HEK293T (cell line): ENCODE measurements at regions not wholly inside any gene's neighbourhood (a gene's known extent, or its start where the extent isn't known, plus 50 kb on each side); places are given as distances from the start of the nearest gene placed in this dataset.
A peak's percentile ranks its signal among the peaks of the same experiment; 100 is the strongest.

ENCODE experiments used
- CTCF ChIA-PET: fragments of 350-600 bp; formaldehyde crosslinking; extraction: SDS; loops from one replicate; lab custom pipeline; 2021; ENCODE audit warnings: antibody characterized with exemption, inconsistent platforms; lab: Yijun Ruan, JAX
- POLR2A ChIA-PET: fragments of 350-600 bp; formaldehyde crosslinking; extraction: SDS; loops from one replicate; lab custom pipeline; 2020; ENCODE audit warnings: antibody characterized with exemption, inconsistent platforms; lab: Yijun Ruan, JAX
- DNase-seq: peaks from one replicate; pipeline ENCODE4 v3.0.0; 2012; ENCODE audit warnings: mixed read lengths; ENCODE audit errors: extremely low spot score
- ARNT ChIP-seq: fragments of 450-650 bp; IDR thresholded peaks from 2 replicates; pipeline ENCODE4 v1.6.1; 2017; ENCODE audit warnings: mild to moderate bottlenecking
- BHLHE40 ChIP-seq: fragments of 450-650 bp; IDR thresholded peaks from 2 replicates; pipeline ENCODE4 v1.6.1; 2016; ENCODE audit warnings: mild to moderate bottlenecking, moderate library complexity, borderline replicate concordance
- CTBP1 ChIP-seq: fragments of 450-650 bp; IDR thresholded peaks from 2 replicates; pipeline ENCODE4 v1.6.1; 2016; ENCODE audit warnings: borderline replicate concordance
- ELF4 ChIP-seq: fragments of 450-650 bp; IDR thresholded peaks from 2 replicates; pipeline ENCODE4 v1.6.1; 2017; ENCODE audit warnings: antibody characterized with exemption
- FOXA1 ChIP-seq: fragments of 450-650 bp; IDR thresholded peaks from 2 replicates; pipeline ENCODE4 v1.6.1; 2016; ENCODE audit warnings: mild to moderate bottlenecking
- FOXK2 ChIP-seq: fragments of 450-650 bp; IDR thresholded peaks from 2 replicates; pipeline ENCODE4 v1.6.1; 2016; ENCODE audit warnings: mild to moderate bottlenecking
- FOXM1 ChIP-seq: fragments of 450-650 bp; IDR thresholded peaks from 2 replicates; pipeline ENCODE4 v1.6.1; 2017; ENCODE audit warnings: mild to moderate bottlenecking, borderline replicate concordance
- HDGF ChIP-seq: fragments of 450-650 bp; IDR thresholded peaks from 2 replicates; pipeline ENCODE4 v1.6.1; 2017; ENCODE audit warnings: antibody characterized with exemption, borderline replicate concordance
- L3MBTL2 ChIP-seq: fragments of 450-650 bp; conservative IDR thresholded peaks from 2 replicates; pipeline ENCODE4 v1.6.1; 2016; ENCODE audit warnings: mild to moderate bottlenecking
- LEF1 ChIP-seq: fragments of 450-650 bp; IDR thresholded peaks from 2 replicates; pipeline ENCODE4 v1.6.1; 2017; ENCODE audit warnings: mild to moderate bottlenecking, borderline replicate concordance
- NFRKB ChIP-seq: fragments of 450-650 bp; IDR thresholded peaks from 2 replicates; pipeline ENCODE4 v1.6.1; 2016; ENCODE audit warnings: mild to moderate bottlenecking, moderate library complexity
- SP1 ChIP-seq: fragments of 450-650 bp; IDR thresholded peaks from 2 replicates; pipeline ENCODE4 v1.6.1; 2017
- SUZ12 ChIP-seq: fragments of 450-650 bp; IDR thresholded peaks from 2 replicates; pipeline ENCODE4 v1.6.1; 2016; ENCODE audit warnings: mild to moderate bottlenecking
- TARDBP ChIP-seq: fragments of 450-650 bp; IDR thresholded peaks from 2 replicates; pipeline ENCODE4 v1.6.1; 2016
- ZNF384 ChIP-seq: fragments of 450-650 bp; IDR thresholded peaks from 2 replicates; pipeline ENCODE4 v1.6.1; 2016
- TF ChIP-seq, protein P1 (sequence below): fragments of 450-650 bp; IDR thresholded peaks from 2 replicates; pipeline ENCODE4 v1.6.1; 2016

- POLR2A ChIA-PET: no interaction called here
- CTCF ChIA-PET: no interaction called here
- DNase-seq: no peak
- TF ChIP-seq L3MBTL2 (no peak), ZNF384 (no peak), HDGF (no peak), FOXA1 (no peak), FOXM1 (no peak), LEF1 (no peak), TARDBP (no peak), ELF4 (no peak), CTBP1 (no peak), ARNT (no peak), BHLHE40 (no peak), SUZ12 (no peak)
- TF ChIP-seq, protein P1, sequence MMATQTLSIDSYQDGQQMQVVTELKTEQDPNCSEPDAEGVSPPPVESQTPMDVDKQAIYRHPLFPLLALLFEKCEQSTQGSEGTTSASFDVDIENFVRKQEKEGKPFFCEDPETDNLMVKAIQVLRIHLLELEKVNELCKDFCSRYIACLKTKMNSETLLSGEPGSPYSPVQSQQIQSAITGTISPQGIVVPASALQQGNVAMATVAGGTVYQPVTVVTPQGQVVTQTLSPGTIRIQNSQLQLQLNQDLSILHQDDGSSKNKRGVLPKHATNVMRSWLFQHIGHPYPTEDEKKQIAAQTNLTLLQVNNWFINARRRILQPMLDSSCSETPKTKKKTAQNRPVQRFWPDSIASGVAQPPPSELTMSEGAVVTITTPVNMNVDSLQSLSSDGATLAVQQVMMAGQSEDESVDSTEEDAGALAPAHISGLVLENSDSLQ: no peak
These were observed 478.5 kb upstream of the SLITRK1 start for GRCh38 chr13:84360822-84361221.

GRCh38 chr13:84358601-84359000 lies 476.3 kb upstream of the SLITRK1 start:
- no peak for DNase-seq
- TF ChIP-seq CTBP1: no peak
- no peak for TF ChIP-seq L3MBTL2
- TF ChIP-seq TARDBP: no peak
- TF ChIP-seq HDGF: no peak
- no peak for TF ChIP-seq LEF1
- TF ChIP-seq FOXM1: no peak
- TF ChIP-seq ARNT: no peak
- TF ChIP-seq NFRKB: no peak
- TF ChIP-seq SUZ12: no peak
- TF ChIP-seq, protein P1: no peak
- TF ChIP-seq SP1: no peak
- TF ChIP-seq ELF4: no peak
- TF ChIP-seq ZNF384: no peak
- no peak for TF ChIP-seq FOXA1
- no peak for TF ChIP-seq BHLHE40
- TF ChIP-seq FOXK2: no peak
- POLR2A ChIA-PET: no interaction called here
- CTCF ChIA-PET: no interaction called here

- no peak for TF ChIP-seq TARDBP
- no peak for TF ChIP-seq NFRKB
- no peak for TF ChIP-seq FOXA1
- ChIA-PET POLR2A (no interaction called here), CTCF (no interaction called here)
- no peak for DNase-seq
These were observed 470.7 kb upstream of the SLITRK1 start for GRCh38 chr13:84352946-84353345.

DNA sequence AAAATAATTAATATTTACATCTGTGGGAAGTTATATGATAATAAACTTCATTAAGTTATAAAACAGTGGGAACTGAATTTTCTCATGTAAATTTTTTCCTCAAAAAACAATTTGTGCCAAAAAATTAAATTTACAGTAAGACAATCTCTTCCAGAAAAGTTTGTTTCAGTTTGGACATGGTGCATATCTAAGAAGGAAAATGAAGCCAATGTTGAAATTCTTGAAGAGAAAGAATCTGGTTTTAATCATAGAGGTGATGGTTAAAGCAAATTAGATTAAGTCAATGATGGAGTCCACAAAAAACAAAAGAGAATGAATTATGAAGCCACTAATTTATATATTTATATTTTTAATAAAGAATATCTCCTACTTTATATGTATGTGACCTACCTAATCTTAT lies 457.2 kb upstream of the SLITRK1 start:
- ChIA-PET POLR2A (no interaction called here), CTCF (no interaction called here)
- no peak for DNase-seq
- TF ChIP-seq ZNF384 (no peak), CTBP1 (no peak), SP1 (no peak), TARDBP (no peak), FOXA1 (no peak), FOXM1 (no peak), ARNT (no peak), L3MBTL2 (no peak), FOXK2 (no peak), ELF4 (no peak), SUZ12 (no peak), BHLHE40 (no peak)

DNA sequence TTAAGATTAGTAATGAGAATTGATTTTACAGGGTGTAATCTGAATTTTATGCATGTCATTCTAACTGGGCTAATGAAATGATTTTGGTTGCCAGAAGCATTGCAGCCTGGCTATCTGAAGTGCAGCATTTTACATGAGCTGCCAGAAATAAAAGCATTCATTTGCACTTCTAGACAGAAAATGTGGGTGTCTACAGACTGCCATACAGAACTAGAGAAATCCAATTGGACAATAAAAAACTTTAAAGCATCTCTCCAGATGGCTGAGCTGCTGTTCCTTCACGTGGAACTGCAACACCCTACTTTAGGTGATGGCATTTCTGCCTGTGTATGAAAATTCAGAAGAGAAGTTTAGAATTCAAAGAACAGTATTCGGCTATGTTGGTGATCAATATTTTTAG lies 450.1 kb upstream of the SLITRK1 start:
- TF ChIP-seq ZNF384 (no peak), ARNT (no peak), L3MBTL2 (no peak), CTBP1 (no peak), ELF4 (no peak), LEF1 (no peak), SP1 (no peak), FOXM1 (no peak), FOXK2 (no peak), SUZ12 (no peak), HDGF (no peak), TARDBP (no peak), BHLHE40 (no peak), NFRKB (no peak), FOXA1 (no peak)
- TF ChIP-seq, protein P1: no peak

GRCh38 chr13:84315527-84315926 lies 433.3 kb upstream of the SLITRK1 start:
- no peak for TF ChIP-seq HDGF
- TF ChIP-seq, protein P1: peak; percentile 54
- ChIA-PET POLR2A (no interaction called here), CTCF (no interaction called here)
- no peak for DNase-seq

More for the DNA sequence above, 450.1 kb upstream of the SLITRK1 start:
- DNase-seq: no peak
- ChIA-PET CTCF (no interaction called here), POLR2A (no interaction called here)

DNA sequence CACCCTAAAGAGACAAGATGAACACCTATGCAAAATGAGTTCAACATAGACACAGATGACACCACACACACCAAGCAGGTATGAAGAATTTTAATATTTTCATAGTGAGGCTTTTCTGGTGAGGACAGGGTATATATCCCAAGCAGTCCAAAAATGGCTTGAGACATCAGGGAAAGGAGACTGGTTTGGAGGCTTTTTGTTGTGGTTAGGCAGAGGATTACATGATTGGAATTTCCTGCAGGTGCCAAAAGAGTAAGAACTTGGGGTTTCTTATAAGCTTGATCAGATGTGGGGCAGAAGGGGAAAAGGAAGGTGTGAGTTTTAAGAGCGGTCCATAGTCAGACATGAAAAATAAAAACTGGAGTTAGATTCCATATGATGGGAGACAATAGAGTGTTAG lies 420.8 kb upstream of the SLITRK1 start:
- ChIA-PET POLR2A (no interaction called here), CTCF (no interaction called here)
- DNase-seq: no peak

More for the DNA sequence above, 420.8 kb upstream of the SLITRK1 start:
- TF ChIP-seq BHLHE40 (no peak), FOXK2 (no peak), ZNF384 (no peak), HDGF (no peak), L3MBTL2 (no peak), FOXA1 (no peak)
- TF ChIP-seq, protein P1: no peak
